HepG2 (cell line): ENCODE measurements at regions not wholly inside any gene's neighbourhood (a gene's known extent, or its start where the extent isn't known, plus 50 kb on each side); places are given as distances from the start of the nearest gene placed in this dataset.
A peak's percentile ranks its signal among the peaks of the same experiment; 100 is the strongest.

Experiments used
- ATAC-seq: fragments of 200-7000 bp; cut with Tn5 transposase; 3 replicates; pipeline ENCODE4 v1.9.1; 2020; ENCODE audit warnings: mild to moderate bottlenecking, moderate library complexity
- BruUV-seq: library from RNA; stranded (reverse); fragments of 400-500 nt; replicated peaks from 2 replicates; lab custom pipeline; 2021; lab: Mats Ljungman, UMichigan
- CTCF ChIA-PET: fragments of 300-600 bp; formaldehyde crosslinking; extraction: SDS; loops from one replicate; lab custom pipeline; 2021; ENCODE audit warnings: low total read pairs, inconsistent platforms, low intra/inter-chr PET ratio; lab: Yijun Ruan, JAX
- POLR2A ChIA-PET: fragments of 350-600 bp; sonication (Branson Sonifier 250); formaldehyde crosslinking; loops from one replicate; lab custom pipeline; 2020; ENCODE audit warnings: antibody characterized with exemption, inconsistent platforms; lab: Yijun Ruan, JAX
- DNase-seq: peaks from one replicate; pipeline ENCODE4 v3.0.0-alpha.2; 2015; ENCODE audit warnings: low spot score
- FAIRE-seq: peaks from 3 replicates; lab custom pipeline; 2011; peaks lifted over from hg19 to GRCh38; lab: Jason Lieb, UNC
- H2AFZ ChIP-seq: one replicate; pipeline ENCODE4 v1.6.1; 2011; ENCODE audit warnings: low read length, inconsistent platforms
- H3K27ac ChIP-seq: fragments of 300-600 bp; 3 replicates; pipeline ENCODE4 v1.8.0; 2011; ENCODE audit warnings: mixed run types, mild to moderate bottlenecking, mixed read lengths, low read length, inconsistent platforms; ENCODE audit not compliant: insufficient read depth; ENCODE audit errors: extremely low read length
- H3K27me3 ChIP-seq, 2 experiments: fragments of 200-600 bp in 1 of 2; 2 replicates in 1 of 2; 3 replicates in 1 of 2; pipeline versions ENCODE4 v1.6.0 to v1.8.0; 2011; ENCODE audit warnings: low read length in 2 of 2, mild to moderate bottlenecking in 2 of 2, moderate library complexity in 2 of 2, inconsistent platforms in 1 of 2; ENCODE audit not compliant: insufficient read depth in 2 of 2, control insufficient read depth in 1 of 2
- H3K36me3 ChIP-seq, 2 experiments: fragments of 200-600 bp in 1 of 2; replicated peaks in 1 of 2; 2 replicates in 1 of 2; 3 replicates in 1 of 2; pipeline versions ENCODE4 v1.5.1 to v1.8.0; 2011; ENCODE audit warnings: low read length in 2 of 2, inconsistent platforms in 1 of 2; ENCODE audit not compliant: insufficient read depth in 2 of 2, control insufficient read depth in 1 of 2
- H3K4me1 ChIP-seq: 2 replicates; pipeline ENCODE4 v1.5.1; 2012; ENCODE audit warnings: low read length, inconsistent platforms; ENCODE audit not compliant: insufficient read depth
- H3K4me2 ChIP-seq: 2 replicates; pipeline ENCODE4 v1.6.0; 2011; ENCODE audit warnings: low read depth, low read length, inconsistent platforms
- H3K4me3 ChIP-seq, 3 experiments: fragments of 200-600 bp in 1 of 3; sonication (generic), shearing (Covaris generic) in 1 of 3; replicated peaks in 1 of 3; 2 replicates each; pipeline ENCODE4 v1.5.1; 2011 to 2016; ENCODE audit warnings: low read length in 3 of 3, inconsistent platforms in 2 of 3, low read depth in 2 of 3, mild to moderate bottlenecking in 2 of 3, control low read depth in 1 of 3, mixed read lengths in 1 of 3; ENCODE audit not compliant: insufficient read depth in 1 of 3
- H3K79me2 ChIP-seq: one replicate; pipeline ENCODE4 v1.6.1; 2011; ENCODE audit warnings: low read length, inconsistent platforms; ENCODE audit not compliant: insufficient read depth
- H3K9ac ChIP-seq: 2 replicates; pipeline ENCODE4 v1.6.0; 2011; ENCODE audit warnings: mild to moderate bottlenecking, low read depth, low read length, inconsistent platforms; ENCODE audit not compliant: insufficient read depth
- H3K9me3 ChIP-seq: 2 replicates; pipeline ENCODE4 v1.5.1; 2012; ENCODE audit warnings: mild to moderate bottlenecking, low read length
- H4K20me1 ChIP-seq: 2 replicates; pipeline ENCODE4 v1.6.0; 2011; ENCODE audit warnings: inconsistent platforms, mild to moderate bottlenecking, low read length, moderate library complexity; ENCODE audit not compliant: insufficient read depth
- STAG1 ChIP-seq: sonication (generic); formaldehyde crosslinking; IDR thresholded peaks from 2 replicates; pipeline ENCODE4 v1.4.0; 2020; ENCODE audit warnings: missing genetic modification reagents
- ZNF234 ChIP-seq: sonication (generic); formaldehyde crosslinking; conservative IDR thresholded peaks from 2 replicates; pipeline ENCODE4 v1.5.1; 2020; ENCODE audit warnings: mild to moderate bottlenecking, missing genetic modification reagents
- ZNF264 ChIP-seq: sonication (generic); formaldehyde crosslinking; IDR thresholded peaks from 2 replicates; pipeline ENCODE4 v1.4.0; 2020; ENCODE audit warnings: missing genetic modification reagents
- ZNF34 ChIP-seq: sonication (generic); formaldehyde crosslinking; IDR thresholded peaks from 2 replicates; pipeline ENCODE4 v1.4.0; 2020; ENCODE audit warnings: mild to moderate bottlenecking, missing genetic modification reagents, borderline replicate concordance
- ZNF589 ChIP-seq: sonication (generic); formaldehyde crosslinking; conservative IDR thresholded peaks from 2 replicates; pipeline ENCODE4 v1.8.0; 2022; ENCODE audit warnings: mild to moderate bottlenecking, moderate library complexity, missing genetic modification reagents
- WGBS: methylation state at CpG from one replicate; pipeline ENCODE4 v1.1.6; 2017; ENCODE audit warnings: low lambda C conversion rate; 5-methylcytosine and 5-hydroxymethylcytosine counted together
- in situ Hi-C: cut with HindIII; loops from 2 replicates; pipeline ENCODE4 v1.10.0; 2017; ENCODE audit warnings: low pct_unique_long_range_greater_than_20kb; ENCODE audit not compliant: extremely low pct_ligation_motif_present
- intact Hi-C: fragments of 100-400 bp; cut with micrococcal nuclease; formaldehyde crosslinking; loops from one replicate; pipeline ENCODE4 v1.10.0; 2022; ENCODE audit not compliant: unreplicated experiment
- TF ChIP-seq, protein P1 (sequence below): sonication (generic); formaldehyde crosslinking; conservative IDR thresholded peaks from 2 replicates; pipeline ENCODE4 v1.4.0; 2020; ENCODE audit warnings: missing genetic modification reagents
- TF ChIP-seq, protein P2 (sequence below): sonication (generic); formaldehyde crosslinking; IDR thresholded peaks from 2 replicates; pipeline ENCODE4 v1.5.0; 2020; ENCODE audit warnings: mild to moderate bottlenecking, missing genetic modification reagents, moderate library complexity
- TF ChIP-seq, protein P3 (sequence below): IDR thresholded peaks from 2 replicates; pipeline ENCODE4 v1.6.1; 2016; ENCODE audit warnings: mild to moderate bottlenecking, missing biosample characterization, missing genetic modification reagents
- TF ChIP-seq, protein P4 (sequence below): sonication (generic); formaldehyde crosslinking; IDR thresholded peaks from 2 replicates; pipeline ENCODE4 v1.5.0; 2020; ENCODE audit warnings: missing genetic modification reagents, mild to moderate bottlenecking, borderline replicate concordance

DNA sequence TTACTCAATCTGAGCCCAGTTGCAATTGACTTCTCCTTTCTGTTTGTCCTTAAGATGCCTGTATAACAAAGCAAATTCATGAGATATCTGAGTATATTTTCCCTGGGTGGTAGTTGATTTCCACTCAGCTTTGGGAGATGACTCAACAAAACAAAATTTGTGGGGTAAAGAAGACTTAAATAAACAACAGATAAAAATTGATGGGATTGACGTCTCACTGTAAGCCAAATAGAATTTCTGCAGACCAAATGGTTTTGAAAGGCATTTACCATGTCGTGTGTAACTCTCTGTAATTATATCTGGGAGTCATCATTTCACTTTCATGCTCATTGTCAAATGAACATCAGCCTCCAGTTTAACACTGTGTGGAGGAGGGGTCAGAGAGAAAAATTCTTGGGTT lies 255.4 kb upstream of the MYO3A start (continued):
- TF ChIP-seq, protein P1, sequence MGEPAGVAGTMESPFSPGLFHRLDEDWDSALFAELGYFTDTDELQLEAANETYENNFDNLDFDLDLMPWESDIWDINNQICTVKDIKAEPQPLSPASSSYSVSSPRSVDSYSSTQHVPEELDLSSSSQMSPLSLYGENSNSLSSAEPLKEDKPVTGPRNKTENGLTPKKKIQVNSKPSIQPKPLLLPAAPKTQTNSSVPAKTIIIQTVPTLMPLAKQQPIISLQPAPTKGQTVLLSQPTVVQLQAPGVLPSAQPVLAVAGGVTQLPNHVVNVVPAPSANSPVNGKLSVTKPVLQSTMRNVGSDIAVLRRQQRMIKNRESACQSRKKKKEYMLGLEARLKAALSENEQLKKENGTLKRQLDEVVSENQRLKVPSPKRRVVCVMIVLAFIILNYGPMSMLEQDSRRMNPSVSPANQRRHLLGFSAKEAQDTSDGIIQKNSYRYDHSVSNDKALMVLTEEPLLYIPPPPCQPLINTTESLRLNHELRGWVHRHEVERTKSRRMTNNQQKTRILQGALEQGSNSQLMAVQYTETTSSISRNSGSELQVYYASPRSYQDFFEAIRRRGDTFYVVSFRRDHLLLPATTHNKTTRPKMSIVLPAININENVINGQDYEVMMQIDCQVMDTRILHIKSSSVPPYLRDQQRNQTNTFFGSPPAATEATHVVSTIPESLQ (CRISPR knock-in tag), result no peak
- TF ChIP-seq, all 625 proteins: peak for 0

DNA sequence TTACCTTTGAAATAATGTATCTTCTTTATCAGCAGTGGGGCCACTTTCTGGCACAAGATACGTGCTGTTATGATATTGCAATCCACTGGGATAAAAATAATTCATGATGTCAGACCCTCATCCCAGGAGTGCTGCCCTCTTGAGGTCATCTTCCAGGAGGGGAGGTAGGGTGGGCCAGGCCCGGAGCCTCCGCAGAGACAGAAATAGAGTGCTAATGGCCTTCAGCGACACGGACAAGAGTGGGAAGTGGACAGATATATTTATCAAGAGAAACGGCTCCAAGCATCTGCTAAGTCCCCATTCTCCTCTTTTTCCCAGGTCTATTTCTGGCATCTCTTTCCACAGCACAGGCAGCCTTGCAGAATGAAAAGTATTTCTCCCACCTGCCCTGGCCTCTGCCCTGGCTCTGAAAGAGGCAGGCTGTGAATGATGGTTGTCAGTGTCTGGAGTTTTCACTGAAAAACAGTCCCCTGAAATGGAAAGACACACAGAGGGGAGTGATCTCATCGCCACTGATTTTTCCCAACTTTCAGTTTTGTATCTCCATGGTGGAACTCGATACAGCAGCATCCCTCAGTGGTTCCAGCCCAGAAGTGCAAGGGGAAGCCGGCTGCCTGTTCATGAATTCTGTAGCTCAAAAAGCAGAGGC lies 251.7 kb upstream of the MYO3A start:
- Histone ChIP-seq H3K9ac (no peak overlapping the region), H3K4me2 (peak overlapping the region; percentile 32; the same call in 1 of the 2 replicates), H3K27ac (no peak overlapping the region), H3K36me3 (no peaks in the 10 kb centered on the region), H3K27me3 (no peaks in the 10 kb centered on the region), H3K79me2 (no peaks in the 10 kb centered on the region), H3K4me1 (no peaks in the 10 kb centered on the region), H4K20me1 (no peaks in the 10 kb centered on the region), H3K4me3 (no peak overlapping the region), H2AFZ (peak overlapping the region; percentile 54), H3K9me3 (no peaks in the 10 kb centered on the region)
- no peak for DNase-seq
- POLR2A ChIA-PET, result no interaction called here
- CTCF ChIA-PET, result no interaction called here
- TF ChIP-seq, protein P2, sequence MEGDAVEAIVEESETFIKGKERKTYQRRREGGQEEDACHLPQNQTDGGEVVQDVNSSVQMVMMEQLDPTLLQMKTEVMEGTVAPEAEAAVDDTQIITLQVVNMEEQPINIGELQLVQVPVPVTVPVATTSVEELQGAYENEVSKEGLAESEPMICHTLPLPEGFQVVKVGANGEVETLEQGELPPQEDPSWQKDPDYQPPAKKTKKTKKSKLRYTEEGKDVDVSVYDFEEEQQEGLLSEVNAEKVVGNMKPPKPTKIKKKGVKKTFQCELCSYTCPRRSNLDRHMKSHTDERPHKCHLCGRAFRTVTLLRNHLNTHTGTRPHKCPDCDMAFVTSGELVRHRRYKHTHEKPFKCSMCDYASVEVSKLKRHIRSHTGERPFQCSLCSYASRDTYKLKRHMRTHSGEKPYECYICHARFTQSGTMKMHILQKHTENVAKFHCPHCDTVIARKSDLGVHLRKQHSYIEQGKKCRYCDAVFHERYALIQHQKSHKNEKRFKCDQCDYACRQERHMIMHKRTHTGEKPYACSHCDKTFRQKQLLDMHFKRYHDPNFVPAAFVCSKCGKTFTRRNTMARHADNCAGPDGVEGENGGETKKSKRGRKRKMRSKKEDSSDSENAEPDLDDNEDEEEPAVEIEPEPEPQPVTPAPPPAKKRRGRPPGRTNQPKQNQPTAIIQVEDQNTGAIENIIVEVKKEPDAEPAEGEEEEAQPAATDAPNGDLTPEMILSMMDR (CRISPR knock-in tag), result peak; percentile 38
- TF ChIP-seq ZNF589 (no peak), ZNF34 (no peak), ZNF234 (CRISPR knock-in tag) (no peak), STAG1 (CRISPR knock-in tag) (peak; percentile 49), ZNF264 (CRISPR knock-in tag) (no peak)
- TF ChIP-seq, protein P3, sequence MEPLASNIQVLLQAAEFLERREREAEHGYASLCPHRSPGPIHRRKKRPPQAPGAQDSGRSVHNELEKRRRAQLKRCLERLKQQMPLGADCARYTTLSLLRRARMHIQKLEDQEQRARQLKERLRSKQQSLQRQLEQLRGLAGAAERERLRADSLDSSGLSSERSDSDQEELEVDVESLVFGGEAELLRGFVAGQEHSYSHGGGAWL, result no peak
- TF ChIP-seq, protein P4, sequence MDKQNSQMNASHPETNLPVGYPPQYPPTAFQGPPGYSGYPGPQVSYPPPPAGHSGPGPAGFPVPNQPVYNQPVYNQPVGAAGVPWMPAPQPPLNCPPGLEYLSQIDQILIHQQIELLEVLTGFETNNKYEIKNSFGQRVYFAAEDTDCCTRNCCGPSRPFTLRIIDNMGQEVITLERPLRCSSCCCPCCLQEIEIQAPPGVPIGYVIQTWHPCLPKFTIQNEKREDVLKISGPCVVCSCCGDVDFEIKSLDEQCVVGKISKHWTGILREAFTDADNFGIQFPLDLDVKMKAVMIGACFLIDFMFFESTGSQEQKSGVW (CRISPR knock-in tag), result no peak
- 34% methylated on average over 9 of the region's 9 CpGs for WGBS
- ATAC-seq, result peak; percentile 71
- no peak for FAIRE-seq
- intact Hi-C loops, result no loop called here
- in situ Hi-C loops, result no loop called here
- BruUV-seq, result no TSS peak
